Fibroblast of villous mesenchyme (primary cell): ENCODE measurements at regions not wholly inside any gene's neighbourhood (a gene's known extent, or its start where the extent isn't known, plus 50 kb on each side); places are given as distances from the start of the nearest gene placed in this dataset.
"Not testable (repeated sequence)": the region's sequence is repeated elsewhere in the genome, so short reads cannot be mapped to it uniquely, and the experiment has no call there.

Source experiments
- DNase-seq: peaks from one replicate; pipeline ENCODE4 v3.0.0-alpha.2; 2010; ENCODE audit warnings: low read depth
- H3K4me3 ChIP-seq: 2 replicates; pipeline ENCODE4 v1.5.1; 2011; ENCODE audit warnings: low read depth, mild to moderate bottlenecking, low read length
- CTCF ChIP-seq: IDR thresholded peaks from 2 replicates; pipeline ENCODE4 v1.5.1; 2012; ENCODE audit warnings: low read depth, mild to moderate bottlenecking, low read length; ENCODE audit not compliant: insufficient read depth

- no peak for DNase-seq
- TF ChIP-seq CTCF, result no peak
- H3K4me3 ChIP-seq, result no peak overlapping the region
Measured at GRCh38 chr12:73221398-73221797, 949.2 kb downstream of the TRHDE start.

- H3K4me3 ChIP-seq, result no peak overlapping the region
- DNase-seq, result no peak
- TF ChIP-seq CTCF, result no peak
Measured at GRCh38 chr12:73221836-73222235, 949.7 kb downstream of the TRHDE start.

GRCh38 chr12:73225371-73225937 is 953.3 kb downstream of the TRHDE start:
- no peak for TF ChIP-seq CTCF
- DNase-seq, result no peak
- H3K4me3 ChIP-seq, result no peak overlapping the region

- H3K4me3 ChIP-seq, result no peak overlapping the region
- TF ChIP-seq CTCF, result no peak
- DNase-seq, result no peak
Measured at GRCh38 chr12:73225941-73226340, 953.8 kb downstream of the TRHDE start.

GRCh38 chr12:73226593-73226992 is 954.4 kb downstream of the TRHDE start:
- H3K4me3 ChIP-seq, result no peak overlapping the region
- TF ChIP-seq CTCF, result no peak
- no peak for DNase-seq

- H3K4me3 ChIP-seq, DNase-seq: not testable (repeated sequence)
Measured at GRCh38 chr12:73228828-73229227, 956.7 kb downstream of the TRHDE start.

- TF ChIP-seq CTCF, result no peak
- DNase-seq, result no peak
- H3K4me3 ChIP-seq, result no peak overlapping the region
Measured at GRCh38 chr12:73235387-73235786, 963.2 kb downstream of the TRHDE start.
